ENCODE measurements at regions not wholly inside any gene's neighbourhood (a gene's known extent, or its start where the extent isn't known, plus 50 kb on each side); places are given as distances from the start of the nearest gene placed in this dataset.

- H3K36me3 ChIP-seq: no peaks in the 10 kb centered on the region
These were observed 712.6 kb upstream of the GBE1 start for GRCh38 chr3:82473864-82474541.

GRCh38 chr3:82467051-82467450, 705.6 kb upstream of the GBE1 start:
- 91 to 97% (median 95%) methylated on average over 1 of the region's 1 CpG for WGBS, 4 donors
- no peak for ATAC-seq
- H3K36me3 ChIP-seq: no peaks in the 10 kb centered on the region
- intact Hi-C loops (cut with DNase I): no loop called here
- no peak for TF ChIP-seq CTCF (IDR thresholded peaks at IDR 0.05)
- no peak for TF ChIP-seq POLR2A (IDR thresholded peaks at IDR 0.05)
- no peak for DNase-seq
- no peaks in the 10 kb centered on the region for H3K9me3 ChIP-seq
- no peaks in the 10 kb centered on the region for H3K4me1 ChIP-seq
- no peak overlapping the region for H3K4me3 ChIP-seq
- no peak overlapping the region for H3K27ac ChIP-seq
- H3K27me3 ChIP-seq: no peaks in the 10 kb centered on the region

More at GRCh38 chr3:82473864-82474541, 712.6 kb upstream of the GBE1 start:
- intact Hi-C loops (cut with DNase I): no loop called here
- Histone ChIP-seq H3K27me3 (no peaks in the 10 kb centered on the region), H3K9me3 (peaks cover 0 to 13% (median 0%) of the 10 kb centered on the region in 12 donors), H3K4me3 (no peak overlapping the region), H3K27ac (no peak overlapping the region), H3K4me1 (no peaks in the 10 kb centered on the region)
- DNase-seq (no peak), ATAC-seq (no peak)
- TF ChIP-seq POLR2A (IDR thresholded peaks at IDR 0.05): no peak

GRCh38 chr3:82462977-82463376, 701.5 kb upstream of the GBE1 start:
- H3K27ac ChIP-seq: no peak overlapping the region
- WGBS, 4 donors: 54 to 64% (median 56%) methylated on average over 6 of the region's 6 CpGs
- H3K4me1 ChIP-seq: no peaks in the 10 kb centered on the region
- intact Hi-C loops (cut with DNase I): no loop called here
- no peaks in the 10 kb centered on the region for H3K36me3 ChIP-seq
- H3K9me3 ChIP-seq: no peaks in the 10 kb centered on the region
- no peak for DNase-seq
- no peak overlapping the region for H3K4me3 ChIP-seq
- no peak for TF ChIP-seq CTCF (IDR thresholded peaks at IDR 0.05)
- TF ChIP-seq POLR2A (IDR thresholded peaks at IDR 0.05): no peak
- H3K27me3 ChIP-seq: no peaks in the 10 kb centered on the region
- ATAC-seq: no peak

- intact Hi-C loops (cut with DNase I): no loop called here
- no peaks in the 10 kb centered on the region for H3K9me3 ChIP-seq
- ATAC-seq (no peak), DNase-seq (no peak)
- 71 to 79% (median 76%) methylated on average over 10 of the region's 10 CpGs for WGBS, 4 donors
- H3K4me1 ChIP-seq: no peaks in the 10 kb centered on the region
- no peaks in the 10 kb centered on the region for H3K36me3 ChIP-seq
- no peak overlapping the region for H3K27ac ChIP-seq
- no peak overlapping the region for H3K4me3 ChIP-seq
- TF ChIP-seq POLR2A (IDR thresholded peaks at IDR 0.05) (no peak), CTCF (IDR thresholded peaks at IDR 0.05) (no peak)
- H3K27me3 ChIP-seq: no peaks in the 10 kb centered on the region
These were observed 699.8 kb upstream of the GBE1 start for GRCh38 chr3:82461049-82461889.

Data from heart left ventricle (tissue), 16 donors.